SK-N-MC (cell line): ENCODE measurements at regions not wholly inside any gene's neighbourhood (a gene's known extent, or its start where the extent isn't known, plus 50 kb on each side); places are given as distances from the start of the nearest gene placed in this dataset.

Source experiments
- DNase-seq: peaks from one replicate; pipeline ENCODE4 v3.0.0-alpha.2; 2011; ENCODE audit warnings: low read depth, low spot score
- H3K27ac ChIP-seq: fragments of 200-600 bp; sonication (generic); 2 replicates; pipeline ENCODE4 v1.5.1; 2016; ENCODE audit warnings: mixed run types
- H3K36me3 ChIP-seq: fragments of 200-600 bp; sonication (generic); 2 replicates; pipeline ENCODE4 v1.6.1; 2017; ENCODE audit warnings: antibody characterized with exemption, low read length, mixed read lengths; ENCODE audit not compliant: insufficient read depth
- H3K4me3 ChIP-seq: fragments of 200-600 bp; sonication (generic); 2 replicates; pipeline ENCODE4 v1.5.1; 2016
- H3K9ac ChIP-seq: fragments of 200-600 bp; sonication (generic); 2 replicates; pipeline ENCODE4 v1.8.0; 2017; ENCODE audit warnings: mixed run types, mixed read lengths; ENCODE audit not compliant: insufficient read length
- H3K9me3 ChIP-seq: fragments of 200-600 bp; sonication (generic); 2 replicates; pipeline ENCODE4 v1.6.1; 2017; ENCODE audit warnings: low read depth, mild to moderate bottlenecking, antibody characterized with exemption, low read length, moderate library complexity, mixed read lengths
- EZH2 ChIP-seq: fragments of 200-600 bp; sonication (generic); IDR thresholded peaks from one replicate; pipeline ENCODE4 v1.6.1; 2017; ENCODE audit warnings: antibody characterized with exemption
- FOXP2 ChIP-seq: optimal IDR thresholded peaks from 2 replicates; pipeline ENCODE3; 2011; ENCODE audit warnings: mild to moderate bottlenecking, moderate library complexity; ENCODE audit not compliant: insufficient read depth; ENCODE audit errors: extremely low read length, control extremely low read depth
- POLR2AphosphoS5 ChIP-seq: IDR thresholded peaks from 2 replicates; pipeline ENCODE4 v1.6.1; 2012; ENCODE audit warnings: mild to moderate bottlenecking, low read depth, low read length, borderline replicate concordance

- DNase-seq = no peak
- Histone ChIP-seq H3K9ac (no peak overlapping the region), H3K9me3 (no peaks in the 10 kb centered on the region), H3K27ac (no peak overlapping the region), H3K4me3 (no peak overlapping the region), H3K36me3 (no peaks in the 10 kb centered on the region)
- no peak for TF ChIP-seq EZH2
These were observed 202.9 kb downstream of the TRAM1L1 start for GRCh38 chr4:116882503-116882902.

- Histone ChIP-seq H3K4me3 (no peak overlapping the region), H3K9ac (no peak overlapping the region), H3K27ac (no peak overlapping the region), H3K36me3 (no peaks in the 10 kb centered on the region), H3K9me3 (no peaks in the 10 kb centered on the region)
- DNase-seq = no peak
- TF ChIP-seq FOXP2 = no peak
- no peak for TF ChIP-seq POLR2AphosphoS5
- no peak for TF ChIP-seq EZH2
These were observed 204.3 kb downstream of the TRAM1L1 start for GRCh38 chr4:116881077-116881476.

GRCh38 chr4:116880625-116881024 is 204.8 kb downstream of the TRAM1L1 start:
- H3K9ac ChIP-seq = no peak overlapping the region
- no peaks in the 10 kb centered on the region for H3K9me3 ChIP-seq
- H3K4me3 ChIP-seq = no peak overlapping the region
- H3K36me3 ChIP-seq = no peaks in the 10 kb centered on the region
- no peak for TF ChIP-seq EZH2
- no peak for TF ChIP-seq FOXP2
- TF ChIP-seq POLR2AphosphoS5 = no peak
- DNase-seq = no peak
- no peak overlapping the region for H3K27ac ChIP-seq

GRCh38 chr4:116878280-116878679 is 207.1 kb downstream of the TRAM1L1 start:
- TF ChIP-seq FOXP2 (no peak), POLR2AphosphoS5 (no peak), EZH2 (no peak)
- DNase-seq = no peak
- no peak overlapping the region for H3K9ac ChIP-seq

GRCh38 chr4:116877069-116877468 is 208.3 kb downstream of the TRAM1L1 start:
- H3K9ac ChIP-seq = no peak overlapping the region
- TF ChIP-seq POLR2AphosphoS5 (no peak), FOXP2 (no peak)
- no peak for DNase-seq

More at GRCh38 chr4:116878280-116878679, 207.1 kb downstream of the TRAM1L1 start:
- Histone ChIP-seq H3K9me3 (no peaks in the 10 kb centered on the region), H3K27ac (no peak overlapping the region), H3K4me3 (no peak overlapping the region), H3K36me3 (no peaks in the 10 kb centered on the region)

GRCh38 chr4:116872941-116873340 is 212.4 kb downstream of the TRAM1L1 start:
- no peak overlapping the region for H3K4me3 ChIP-seq
- H3K36me3 ChIP-seq = no peaks in the 10 kb centered on the region
- DNase-seq = no peak
- H3K9me3 ChIP-seq = no peaks in the 10 kb centered on the region
- TF ChIP-seq EZH2 = no peak
- no peak for TF ChIP-seq FOXP2
- no peak for TF ChIP-seq POLR2AphosphoS5
- H3K9ac ChIP-seq = no peak overlapping the region
- no peak overlapping the region for H3K27ac ChIP-seq

More at GRCh38 chr4:116877069-116877468, 208.3 kb downstream of the TRAM1L1 start:
- Histone ChIP-seq H3K36me3 (no peaks in the 10 kb centered on the region), H3K9me3 (no peaks in the 10 kb centered on the region), H3K27ac (no peak overlapping the region), H3K4me3 (no peak overlapping the region)

- Histone ChIP-seq H3K27ac (no peak overlapping the region), H3K4me3 (no peak overlapping the region), H3K36me3 (no peaks in the 10 kb centered on the region), H3K9ac (no peak overlapping the region), H3K9me3 (no peaks in the 10 kb centered on the region)
- TF ChIP-seq EZH2 (no peak), FOXP2 (no peak), POLR2AphosphoS5 (no peak)
- DNase-seq = no peak
These were observed 213.1 kb downstream of the TRAM1L1 start for GRCh38 chr4:116872308-116872707.

- no peak for DNase-seq
- Histone ChIP-seq H3K9me3 (no peaks in the 10 kb centered on the region), H3K27ac (no peak overlapping the region), H3K4me3 (no peak overlapping the region), H3K36me3 (no peaks in the 10 kb centered on the region), H3K9ac (no peak overlapping the region)
- TF ChIP-seq EZH2 (no peak), FOXP2 (no peak), POLR2AphosphoS5 (no peak)
These were observed 214.7 kb downstream of the TRAM1L1 start for GRCh38 chr4:116870686-116871085.

GRCh38 chr4:116866106-116866505 is 219.3 kb downstream of the TRAM1L1 start:
- Histone ChIP-seq H3K4me3 (no peak overlapping the region), H3K9ac (no peak overlapping the region), H3K36me3 (no peaks in the 10 kb centered on the region), H3K27ac (no peak overlapping the region), H3K9me3 (no peaks in the 10 kb centered on the region)
- TF ChIP-seq EZH2 (no peak), FOXP2 (no peak), POLR2AphosphoS5 (no peak)
- DNase-seq = no peak

- no peaks in the 10 kb centered on the region for H3K36me3 ChIP-seq
- DNase-seq = no peak
- H3K4me3 ChIP-seq = no peak overlapping the region
- no peaks in the 10 kb centered on the region for H3K9me3 ChIP-seq
- no peak overlapping the region for H3K27ac ChIP-seq
- TF ChIP-seq EZH2 (no peak), FOXP2 (no peak)
- no peak overlapping the region for H3K9ac ChIP-seq
These were observed 222.8 kb downstream of the TRAM1L1 start for GRCh38 chr4:116862592-116862991.
